HepG2 (cell line): ENCODE measurements at regions not wholly inside any gene's neighbourhood (a gene's known extent, or its start where the extent isn't known, plus 50 kb on each side); places are given as distances from the start of the nearest gene placed in this dataset.

Experiments used
- BCL6 ChIP-seq: IDR thresholded peaks from 2 replicates; pipeline ENCODE4 v1.6.1; 2016; ENCODE audit warnings: missing genetic modification reagents, missing compliant biosample characterization
- BRF2 ChIP-seq: sonication (generic); formaldehyde crosslinking; IDR thresholded peaks from 2 replicates; pipeline ENCODE4 v1.8.1; 2022; ENCODE audit warnings: mild to moderate bottlenecking, missing genetic modification reagents
- IRF2 ChIP-seq: IDR thresholded peaks from 2 replicates; pipeline ENCODE4 v1.6.1; 2018; ENCODE audit warnings: missing genetic modification reagents, missing compliant biosample characterization
- IRX3 ChIP-seq: sonication (generic); formaldehyde crosslinking; IDR thresholded peaks from 2 replicates; pipeline ENCODE4 v1.8.1; 2023; ENCODE audit warnings: mild to moderate bottlenecking, low read depth, missing genetic modification reagents, borderline replicate concordance
- KLF9 ChIP-seq: IDR thresholded peaks from 2 replicates; pipeline ENCODE4 v1.6.1; 2016; ENCODE audit warnings: low read depth
- LCORL ChIP-seq, 2 experiments: fragments of 450-650 bp in 1 of 2; sonication (generic) in 1 of 2; formaldehyde crosslinking in 1 of 2; IDR thresholded peaks; 2 replicates each; pipeline versions ENCODE4 v1.5.0 to v1.6.1; 2017 to 2020; ENCODE audit warnings: antibody characterized with exemption in 1 of 2, missing genetic modification reagents in 1 of 2
- MAF1 ChIP-seq: sonication (generic); formaldehyde crosslinking; IDR thresholded peaks from 2 replicates; pipeline ENCODE4 v1.5.0; 2020; ENCODE audit warnings: missing genetic modification reagents, borderline replicate concordance
- MXD3 ChIP-seq: IDR thresholded peaks from 2 replicates; pipeline ENCODE4 v1.6.1; 2016; ENCODE audit warnings: mild to moderate bottlenecking, missing biosample characterization, missing genetic modification reagents
- NFATC3 ChIP-seq: sonication (generic); formaldehyde crosslinking; IDR thresholded peaks from 2 replicates; pipeline ENCODE4 v1.5.1; 2020; ENCODE audit warnings: mild to moderate bottlenecking, missing genetic modification reagents
- NPAS2 ChIP-seq: sonication (generic); formaldehyde crosslinking; IDR thresholded peaks from 2 replicates; pipeline ENCODE4 v1.8.0; 2022; ENCODE audit warnings: mild to moderate bottlenecking, missing genetic modification reagents, borderline replicate concordance
- PRDM4 ChIP-seq: sonication (generic); formaldehyde crosslinking; IDR thresholded peaks from 2 replicates; pipeline ENCODE4 v1.9.0; 2021; ENCODE audit warnings: missing genetic modification reagents, borderline replicate concordance
- RFXANK ChIP-seq: IDR thresholded peaks from 2 replicates; pipeline ENCODE4 v1.6.1; 2016
- SIN3B ChIP-seq: fragments of 150-350 bp; IDR thresholded peaks from 2 replicates; pipeline ENCODE4 v1.6.1; 2014; ENCODE audit warnings: low read length
- SNRNP70 ChIP-seq: fragments of 200-400 bp; formaldehyde crosslinking; IDR thresholded peaks from 2 replicates; pipeline ENCODE4 v1.6.1; 2017; ENCODE audit warnings: mild to moderate bottlenecking, low read depth, low read length, moderate library complexity
- SP2 ChIP-seq: sonication (generic); formaldehyde crosslinking; IDR thresholded peaks from 2 replicates; pipeline ENCODE4 v1.5.1; 2020; ENCODE audit warnings: mild to moderate bottlenecking, missing genetic modification reagents
- SUZ12 ChIP-seq: fragments of 150-350 bp; IDR thresholded peaks from 2 replicates; pipeline ENCODE4 v1.6.1; 2014; ENCODE audit warnings: low read depth, low read length
- ZBTB21 ChIP-seq: sonication (generic); formaldehyde crosslinking; IDR thresholded peaks from 2 replicates; pipeline ENCODE4 v1.4.0; 2020; ENCODE audit warnings: missing genetic modification reagents
- ZFP62 ChIP-seq: sonication (generic); formaldehyde crosslinking; IDR thresholded peaks from 2 replicates; pipeline ENCODE4 v1.4.0; 2020; ENCODE audit warnings: missing genetic modification reagents
- ZNF383 ChIP-seq: sonication (generic); formaldehyde crosslinking; IDR thresholded peaks from 2 replicates; pipeline ENCODE4 v1.4.0; 2020; ENCODE audit warnings: missing genetic modification reagents, mild to moderate bottlenecking, borderline replicate concordance
- ZNF607 ChIP-seq: sonication (generic); formaldehyde crosslinking; IDR thresholded peaks from 2 replicates; pipeline ENCODE4 v1.5.1; 2020; ENCODE audit warnings: missing genetic modification reagents, mild to moderate bottlenecking, borderline replicate concordance
- ZNF816 ChIP-seq: sonication (generic); formaldehyde crosslinking; IDR thresholded peaks from 2 replicates; pipeline ENCODE4 v1.8.0; 2022; ENCODE audit warnings: missing genetic modification reagents, mild to moderate bottlenecking, borderline replicate concordance
- TF ChIP-seq, protein P1 (sequence below): IDR thresholded peaks from 2 replicates; pipeline ENCODE4 v1.6.1; 2012; ENCODE audit warnings: inconsistent platforms
- TF ChIP-seq, protein P2 (sequence below), 2 experiments: fragments of 450-650 bp in 1 of 2; sonication (generic) in 1 of 2; formaldehyde crosslinking; IDR thresholded peaks; 2 replicates each; pipeline versions ENCODE4 v1.5.0 to v1.8.0; 2020 to 2022; ENCODE audit warnings: mild to moderate bottlenecking in 1 of 2, missing genetic modification reagents in 1 of 2
- TF ChIP-seq, protein P3 (sequence below): IDR thresholded peaks from 2 replicates; pipeline ENCODE4 v1.6.1; 2012; ENCODE audit warnings: low read length, improper control_type of control experiment

DNA sequence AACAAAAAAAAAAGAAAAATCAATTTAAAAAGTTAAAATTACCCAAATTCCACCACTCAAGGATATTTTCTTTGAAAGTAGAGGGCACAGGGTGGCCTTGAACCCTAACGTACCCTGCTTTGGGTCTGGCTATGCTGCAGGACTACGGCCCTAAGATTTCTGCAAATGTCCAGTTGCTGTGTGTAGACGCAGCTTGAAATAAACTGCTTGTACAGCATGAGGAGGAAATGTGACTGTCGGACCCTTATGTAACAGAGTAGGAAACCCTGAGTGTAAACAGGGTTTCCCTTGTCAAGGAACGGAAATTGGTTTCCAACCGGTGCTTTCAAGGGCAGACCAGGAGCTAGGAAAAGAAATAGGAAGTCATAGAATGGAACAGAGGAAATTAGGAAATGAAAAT is 60.7 kb upstream of the SHLD1 start (continued):
- TF ChIP-seq PRDM4 (CRISPR knock-in tag): no peak
- peak; percentile 72; the same call in 1 of the 2 replicates for TF ChIP-seq IRF2
- peak; percentile 90 for TF ChIP-seq BCL6 (CRISPR knock-in tag)
- TF ChIP-seq ZNF607: no peak; the same call in 1 of the 2 replicates
- no peak for TF ChIP-seq ZNF383
- no peak for TF ChIP-seq MAF1 (CRISPR knock-in tag)
- no peak for TF ChIP-seq RFXANK
- TF ChIP-seq ZFP62 (CRISPR knock-in tag): no peak
- TF ChIP-seq NPAS2 (CRISPR knock-in tag): no peak
- TF ChIP-seq SIN3B: no peak
- TF ChIP-seq NFATC3 (CRISPR knock-in tag): no peak
- TF ChIP-seq, protein P1, sequence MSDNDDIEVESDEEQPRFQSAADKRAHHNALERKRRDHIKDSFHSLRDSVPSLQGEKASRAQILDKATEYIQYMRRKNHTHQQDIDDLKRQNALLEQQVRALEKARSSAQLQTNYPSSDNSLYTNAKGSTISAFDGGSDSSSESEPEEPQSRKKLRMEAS: peak; percentile 77
- no peak for TF ChIP-seq MXD3
- TF ChIP-seq BRF2 (CRISPR knock-in tag): no peak
- TF ChIP-seq ZBTB21 (CRISPR knock-in tag): no peak; the same call in 1 of the 2 replicates
- TF ChIP-seq, protein P2, sequence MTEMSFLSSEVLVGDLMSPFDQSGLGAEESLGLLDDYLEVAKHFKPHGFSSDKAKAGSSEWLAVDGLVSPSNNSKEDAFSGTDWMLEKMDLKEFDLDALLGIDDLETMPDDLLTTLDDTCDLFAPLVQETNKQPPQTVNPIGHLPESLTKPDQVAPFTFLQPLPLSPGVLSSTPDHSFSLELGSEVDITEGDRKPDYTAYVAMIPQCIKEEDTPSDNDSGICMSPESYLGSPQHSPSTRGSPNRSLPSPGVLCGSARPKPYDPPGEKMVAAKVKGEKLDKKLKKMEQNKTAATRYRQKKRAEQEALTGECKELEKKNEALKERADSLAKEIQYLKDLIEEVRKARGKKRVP (CRISPR knock-in tag; IDR thresholded peaks at IDR 0.05): no peak
- TF ChIP-seq LCORL (IDR thresholded peaks at IDR 0.05): no peak
- TF ChIP-seq LCORL (CRISPR knock-in tag; IDR thresholded peaks at IDR 0.05): peak; percentile 51; the same call in 1 of the 2 replicates
- TF ChIP-seq ZNF816 (CRISPR knock-in tag): no peak
- TF ChIP-seq SP2 (CRISPR knock-in tag): no peak
- no peak for TF ChIP-seq KLF9 (CRISPR knock-in tag)
- no peak for TF ChIP-seq SNRNP70
- no peak for TF ChIP-seq SUZ12
- TF ChIP-seq, protein P3, sequence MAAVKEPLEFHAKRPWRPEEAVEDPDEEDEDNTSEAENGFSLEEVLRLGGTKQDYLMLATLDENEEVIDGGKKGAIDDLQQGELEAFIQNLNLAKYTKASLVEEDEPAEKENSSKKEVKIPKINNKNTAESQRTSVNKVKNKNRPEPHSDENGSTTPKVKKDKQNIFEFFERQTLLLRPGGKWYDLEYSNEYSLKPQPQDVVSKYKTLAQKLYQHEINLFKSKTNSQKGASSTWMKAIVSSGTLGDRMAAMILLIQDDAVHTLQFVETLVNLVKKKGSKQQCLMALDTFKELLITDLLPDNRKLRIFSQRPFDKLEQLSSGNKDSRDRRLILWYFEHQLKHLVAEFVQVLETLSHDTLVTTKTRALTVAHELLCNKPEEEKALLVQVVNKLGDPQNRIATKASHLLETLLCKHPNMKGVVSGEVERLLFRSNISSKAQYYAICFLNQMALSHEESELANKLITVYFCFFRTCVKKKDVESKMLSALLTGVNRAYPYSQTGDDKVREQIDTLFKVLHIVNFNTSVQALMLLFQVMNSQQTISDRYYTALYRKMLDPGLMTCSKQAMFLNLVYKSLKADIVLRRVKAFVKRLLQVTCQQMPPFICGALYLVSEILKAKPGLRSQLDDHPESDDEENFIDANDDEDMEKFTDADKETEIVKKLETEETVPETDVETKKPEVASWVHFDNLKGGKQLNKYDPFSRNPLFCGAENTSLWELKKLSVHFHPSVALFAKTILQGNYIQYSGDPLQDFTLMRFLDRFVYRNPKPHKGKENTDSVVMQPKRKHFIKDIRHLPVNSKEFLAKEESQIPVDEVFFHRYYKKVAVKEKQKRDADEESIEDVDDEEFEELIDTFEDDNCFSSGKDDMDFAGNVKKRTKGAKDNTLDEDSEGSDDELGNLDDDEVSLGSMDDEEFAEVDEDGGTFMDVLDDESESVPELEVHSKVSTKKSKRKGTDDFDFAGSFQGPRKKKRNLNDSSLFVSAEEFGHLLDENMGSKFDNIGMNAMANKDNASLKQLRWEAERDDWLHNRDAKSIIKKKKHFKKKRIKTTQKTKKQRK: no peak
- TF ChIP-seq IRX3: no peak
